ENCODE measurements at regions not wholly inside any gene's neighbourhood (a gene's known extent, or its start where the extent isn't known, plus 50 kb on each side); places are given as distances from the start of the nearest gene placed in this dataset.

DNA sequence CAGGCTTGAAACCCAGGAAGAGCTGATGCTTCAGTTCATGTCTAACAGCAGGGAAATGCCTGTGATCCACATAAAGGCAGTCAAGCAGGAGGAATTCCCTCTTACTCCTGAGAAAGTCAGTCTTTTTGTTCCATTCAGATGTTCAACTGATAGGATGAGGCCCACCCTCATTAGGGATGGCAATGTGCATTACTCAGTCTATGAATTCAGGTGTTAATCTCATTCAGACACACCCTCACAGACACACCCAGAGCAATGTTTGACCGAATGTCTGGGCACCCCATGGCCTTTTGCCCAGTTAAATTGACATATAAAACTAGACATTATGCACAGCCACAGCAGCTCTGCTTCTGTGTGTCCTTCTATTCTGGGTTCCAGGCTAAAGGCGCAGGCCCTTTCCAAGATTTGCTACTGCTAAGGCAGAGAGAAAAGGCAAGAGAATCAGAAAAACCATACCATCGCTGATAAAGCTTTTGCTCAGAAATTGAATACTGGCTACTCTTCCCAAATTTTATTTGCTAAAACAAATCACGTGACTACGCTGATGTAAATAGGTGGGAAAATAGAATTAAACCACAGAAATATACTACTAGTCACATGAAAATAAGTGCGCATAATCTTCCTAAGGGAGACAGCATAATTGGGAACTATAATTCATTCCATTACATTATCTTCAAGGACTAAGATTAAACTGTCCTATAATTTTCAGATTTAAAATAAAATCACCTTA is 625.0 kb upstream of the MAN1A1 start:
- POLR2A ChIA-PET = no interaction called here
- CTCF ChIA-PET = no interaction called here
- no peak overlapping the region for H3K27ac ChIP-seq (ENCODE audit: low read depth, low read length)
- no peaks in the 10 kb centered on the region for H3K27me3 ChIP-seq (ENCODE audit: control insufficient read depth, insufficient read depth, low read length)
- H3K9me3 ChIP-seq (ENCODE audit: control insufficient read depth, insufficient read depth, low read length) = no peaks in the 10 kb centered on the region
- no peak for DNase-seq (ENCODE audit: low read depth, low spot score)
- TF ChIP-seq, protein P1, sequence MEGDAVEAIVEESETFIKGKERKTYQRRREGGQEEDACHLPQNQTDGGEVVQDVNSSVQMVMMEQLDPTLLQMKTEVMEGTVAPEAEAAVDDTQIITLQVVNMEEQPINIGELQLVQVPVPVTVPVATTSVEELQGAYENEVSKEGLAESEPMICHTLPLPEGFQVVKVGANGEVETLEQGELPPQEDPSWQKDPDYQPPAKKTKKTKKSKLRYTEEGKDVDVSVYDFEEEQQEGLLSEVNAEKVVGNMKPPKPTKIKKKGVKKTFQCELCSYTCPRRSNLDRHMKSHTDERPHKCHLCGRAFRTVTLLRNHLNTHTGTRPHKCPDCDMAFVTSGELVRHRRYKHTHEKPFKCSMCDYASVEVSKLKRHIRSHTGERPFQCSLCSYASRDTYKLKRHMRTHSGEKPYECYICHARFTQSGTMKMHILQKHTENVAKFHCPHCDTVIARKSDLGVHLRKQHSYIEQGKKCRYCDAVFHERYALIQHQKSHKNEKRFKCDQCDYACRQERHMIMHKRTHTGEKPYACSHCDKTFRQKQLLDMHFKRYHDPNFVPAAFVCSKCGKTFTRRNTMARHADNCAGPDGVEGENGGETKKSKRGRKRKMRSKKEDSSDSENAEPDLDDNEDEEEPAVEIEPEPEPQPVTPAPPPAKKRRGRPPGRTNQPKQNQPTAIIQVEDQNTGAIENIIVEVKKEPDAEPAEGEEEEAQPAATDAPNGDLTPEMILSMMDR (IDR thresholded peaks at IDR 0.05; ENCODE audit: low read depth, low read length) = no peak
- no peak overlapping the region for H3K4me3 ChIP-seq (ENCODE audit: low read depth, low read length)

DNA sequence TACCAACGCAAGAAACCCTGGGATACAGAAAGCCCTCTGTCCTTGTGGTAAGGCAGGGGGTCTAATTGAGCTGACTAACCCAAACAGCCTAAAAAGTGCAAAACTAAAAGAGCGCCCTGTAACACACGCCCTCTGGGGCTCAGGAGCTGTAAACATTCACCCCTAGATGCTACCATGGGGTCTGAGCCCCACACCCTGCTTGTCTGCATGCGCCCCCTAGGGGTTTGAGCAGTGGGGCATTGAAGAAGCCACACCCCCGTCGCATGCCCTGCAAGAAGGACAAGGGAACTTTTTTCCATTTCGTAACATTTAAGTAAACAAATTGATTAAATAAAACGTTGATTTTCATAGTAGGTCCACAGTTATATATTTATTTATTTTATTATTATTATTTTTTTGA is 616.9 kb upstream of the MAN1A1 start:
- CTCF ChIA-PET = no interaction called here
- H3K4me3 ChIP-seq (ENCODE audit: low read depth, low read length) = no peak overlapping the region
- POLR2A ChIA-PET = no interaction called here
- TF ChIP-seq, protein P1 (IDR thresholded peaks at IDR 0.05; ENCODE audit: low read depth, low read length) = 0 out of 2 replicates have a peak, but pooled peaks have one; percentile 2
- no peak overlapping the region for H3K27ac ChIP-seq (ENCODE audit: low read depth, low read length)
- DNase-seq (ENCODE audit: low read depth, low spot score) = no peak
- H3K27me3 ChIP-seq (ENCODE audit: control insufficient read depth, insufficient read depth, low read length) = no peaks in the 10 kb centered on the region
- peaks cover 3% of the 10 kb centered on the region for H3K9me3 ChIP-seq (ENCODE audit: control insufficient read depth, insufficient read depth, low read length)

DNA sequence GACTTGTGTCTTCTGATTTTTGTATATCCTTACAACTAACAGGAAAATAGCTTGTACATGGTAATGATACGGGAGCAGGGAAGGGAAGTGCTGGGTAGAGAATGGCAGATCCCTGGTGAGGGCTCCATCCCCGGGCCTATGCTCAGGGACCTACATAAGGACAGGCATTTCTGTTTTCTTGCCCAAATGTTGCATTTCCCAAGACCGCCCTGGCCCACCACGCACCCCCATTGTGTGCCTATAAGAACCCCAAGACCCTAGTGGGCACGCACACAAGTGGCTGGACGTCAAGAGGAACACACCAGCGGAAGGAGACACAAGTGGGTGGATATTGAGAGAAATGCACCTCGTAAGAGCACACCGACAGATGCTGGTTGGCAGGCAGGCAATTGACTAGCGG is 616.3 kb upstream of the MAN1A1 start:
- no peak overlapping the region for H3K4me3 ChIP-seq (ENCODE audit: low read depth, low read length)
- no peak for DNase-seq (ENCODE audit: low read depth, low spot score)
- no peaks in the 10 kb centered on the region for H3K27me3 ChIP-seq (ENCODE audit: control insufficient read depth, insufficient read depth, low read length)
- no peak overlapping the region for H3K27ac ChIP-seq (ENCODE audit: low read depth, low read length)
- ChIA-PET CTCF (no interaction called here), POLR2A (no interaction called here)
- TF ChIP-seq, protein P1 (IDR thresholded peaks at IDR 0.05; ENCODE audit: low read depth, low read length) = no peak
- peaks cover 3% of the 10 kb centered on the region for H3K9me3 ChIP-seq (ENCODE audit: control insufficient read depth, insufficient read depth, low read length)

DNA sequence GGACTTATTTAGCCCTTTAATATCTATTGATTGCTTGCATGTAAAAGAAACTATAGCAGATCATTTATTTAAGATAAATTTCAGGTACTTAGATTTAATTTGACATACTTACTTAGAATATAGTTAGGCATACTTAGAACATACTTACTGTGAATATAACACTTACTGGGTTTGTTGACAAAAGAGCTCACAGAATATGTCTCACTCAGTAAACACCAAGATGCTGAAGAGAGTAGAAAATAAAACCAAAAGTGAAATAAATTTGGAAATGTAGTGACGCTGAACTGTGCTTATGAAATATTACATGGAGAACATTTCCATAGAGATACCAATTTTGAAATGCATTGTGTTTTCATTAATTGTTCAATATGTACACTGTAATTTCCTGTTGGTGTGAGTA is 615.4 kb upstream of the MAN1A1 start:
- H3K27ac ChIP-seq (ENCODE audit: low read depth, low read length) = no peak overlapping the region
- ChIA-PET POLR2A (no interaction called here), CTCF (no interaction called here)
- TF ChIP-seq, protein P1 (IDR thresholded peaks at IDR 0.05; ENCODE audit: low read depth, low read length) = no peak
- peaks cover 3% of the 10 kb centered on the region for H3K9me3 ChIP-seq (ENCODE audit: control insufficient read depth, insufficient read depth, low read length)
- H3K4me3 ChIP-seq (ENCODE audit: low read depth, low read length) = no peak overlapping the region
- no peak for DNase-seq (ENCODE audit: low read depth, low spot score)
- no peaks in the 10 kb centered on the region for H3K27me3 ChIP-seq (ENCODE audit: control insufficient read depth, insufficient read depth, low read length)

DNA sequence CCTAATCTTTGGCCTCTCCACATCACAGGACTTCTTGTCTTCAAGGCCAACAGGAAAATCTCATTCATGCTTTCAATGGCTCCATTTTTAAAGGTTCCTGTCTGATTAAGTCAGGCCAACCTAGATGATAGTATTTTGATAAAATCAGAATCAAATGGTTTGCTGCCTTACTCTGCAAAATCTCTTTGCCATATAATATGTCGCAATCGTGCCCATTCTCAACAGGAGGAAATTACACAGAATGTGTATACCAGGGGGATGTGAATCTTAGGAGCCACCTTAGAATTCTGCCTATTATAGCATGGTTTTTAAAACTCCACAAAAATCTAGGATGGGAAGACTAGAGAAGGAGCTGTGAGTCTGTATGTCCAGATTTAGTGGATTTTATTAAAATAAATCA is 612.9 kb upstream of the MAN1A1 start:
- H3K4me3 ChIP-seq (ENCODE audit: low read depth, low read length) = no peak overlapping the region
- no peaks in the 10 kb centered on the region for H3K27me3 ChIP-seq (ENCODE audit: control insufficient read depth, insufficient read depth, low read length)
- H3K9me3 ChIP-seq (ENCODE audit: control insufficient read depth, insufficient read depth, low read length) = peaks cover 3% of the 10 kb centered on the region
- CTCF ChIA-PET = no interaction called here
- TF ChIP-seq, protein P1 (IDR thresholded peaks at IDR 0.05; ENCODE audit: low read depth, low read length) = no peak
- DNase-seq (ENCODE audit: low read depth, low spot score) = no peak
- no peak overlapping the region for H3K27ac ChIP-seq (ENCODE audit: low read depth, low read length)
- POLR2A ChIA-PET = no interaction called here

Measured in AG04450 (cell line).